B cell (primary cell): ENCODE measurements at regions not wholly inside any gene's neighbourhood (a gene's known extent, or its start where the extent isn't known, plus 50 kb on each side); places are given as distances from the start of the nearest gene placed in this dataset.

Source experiments
- ATAC-seq: fragments of 200-7000 bp; cut with Tn5 transposase; one replicate; pipeline ENCODE4 v1.10.0; 2021; ENCODE audit warnings: low read depth, mild to moderate bottlenecking, moderate number of reproducible peaks, moderate library complexity
- CTCF ChIA-PET: fragments of 350-600 bp; sonication (Branson Sonifier 250); formaldehyde crosslinking; loops from one replicate; lab custom pipeline; 2021; ENCODE audit warnings: antibody characterized with exemption, inconsistent platforms; lab: Charles Lee
- POLR2A ChIA-PET: fragments of 350-600 bp; sonication (Branson Sonifier 250); formaldehyde crosslinking; loops from one replicate; lab custom pipeline; 2021; ENCODE audit warnings: antibody characterized with exemption; lab: Charles Lee
- DNase-seq: peaks from one replicate; pipeline ENCODE4 v3.0.0; 2013
- H2AFZ ChIP-seq: 2 replicates; pipeline ENCODE4 v1.6.1; 2012; ENCODE audit warnings: mild to moderate bottlenecking, low read depth, low read length; ENCODE audit not compliant: insufficient read depth, poor library complexity, severe bottlenecking
- H3K27ac ChIP-seq, 2 donors: 1 replicate in 1 of 2; 2 replicates in 1 of 2; pipeline ENCODE4 v1.5.1; 2012 to 2013; ENCODE audit warnings: low read length in 2 of 2, mild to moderate bottlenecking in 2 of 2, moderate library complexity in 1 of 2
- H3K27me3 ChIP-seq, 4 experiments: fragments of 200-600 bp in 1 of 4; sonication (generic) in 1 of 4; replicated peaks in 1 of 4; 1 replicate in 2 of 4; 2 replicates in 2 of 4; pipeline versions ENCODE4 v1.6.1 to v1.7.0; 2013 to 2016; ENCODE audit warnings: low read length in 3 of 4, mild to moderate bottlenecking in 2 of 4, mixed read lengths in 1 of 4, moderate library complexity in 1 of 4; ENCODE audit not compliant: insufficient read depth in 4 of 4, control insufficient read depth in 3 of 4; ENCODE audit errors: control extremely low read depth in 1 of 4
- H3K36me3 ChIP-seq, 2 experiments: replicated peaks in 1 of 2; 1 replicate in 1 of 2; 2 replicates in 1 of 2; pipeline versions ENCODE4 v1.6.1 to v1.7.1; 2013; ENCODE audit warnings: low read length in 1 of 2; ENCODE audit not compliant: insufficient read depth in 2 of 2, control insufficient read depth in 1 of 2; ENCODE audit errors: control extremely low read depth in 1 of 2, extremely low read depth in 1 of 2
- H3K4me1 ChIP-seq, 2 donors: fragments of 200-600 bp in 1 of 2; sonication (generic) in 1 of 2; 1 replicate in 1 of 2; 2 replicates in 1 of 2; pipeline versions ENCODE4 v1.5.1 to v1.6.1; 2013 to 2017; ENCODE audit warnings: low read length in 2 of 2; ENCODE audit not compliant: control insufficient read depth in 2 of 2, insufficient read depth in 2 of 2
- H3K4me2 ChIP-seq: replicated peaks from 2 replicates; pipeline ENCODE3; 2012; ENCODE audit warnings: mild to moderate bottlenecking, low read depth, low read length; ENCODE audit not compliant: poor library complexity, severe bottlenecking
- H3K4me3 ChIP-seq, 5 experiments: fragments of 200-600 bp in 1 of 5; sonication (generic) in 1 of 5; 1 replicate in 3 of 5; 2 replicates in 2 of 5; pipeline versions ENCODE4 v1.5.1 to v1.7.0; 2011 to 2016; ENCODE audit warnings: low read length in 4 of 5, mild to moderate bottlenecking in 4 of 5, low read depth in 2 of 5, control low read depth in 1 of 5, moderate library complexity in 1 of 5; ENCODE audit not compliant: insufficient read depth in 1 of 5; ENCODE audit errors: control extremely low read depth in 1 of 5, extremely low read depth in 1 of 5
- H3K79me2 ChIP-seq: fragments of 200-600 bp; sonication (generic); one replicate; pipeline ENCODE4 v1.6.0; 2016; ENCODE audit warnings: low read length; ENCODE audit not compliant: control insufficient read depth, insufficient read depth
- H3K9ac ChIP-seq: fragments of 200-600 bp; sonication (generic); 2 replicates; pipeline ENCODE4 v1.6.1; 2017; ENCODE audit warnings: mild to moderate bottlenecking, low read length, moderate library complexity
- H3K9me3 ChIP-seq, 3 donors: one replicate each; pipeline versions ENCODE4 v1.6.1 to v1.7.1; 2013; ENCODE audit warnings: low read length in 2 of 3; ENCODE audit not compliant: control insufficient read depth in 2 of 3, insufficient read depth in 1 of 3; ENCODE audit errors: control extremely low read depth in 1 of 3
- H4K20me1 ChIP-seq: 2 replicates; pipeline ENCODE4 v1.6.0; 2012; ENCODE audit warnings: mild to moderate bottlenecking, low read length; ENCODE audit not compliant: insufficient read depth, control insufficient read depth, poor library complexity, severe bottlenecking
- H3K27ac Mint-ChIP-seq: one replicate; pipeline ENCODE4 v1.8.0; 2021; ENCODE audit warnings: mixed read lengths
- H3K27me3 Mint-ChIP-seq: one replicate; pipeline ENCODE4 v1.8.0; 2021; ENCODE audit warnings: mixed read lengths
- H3K4me1 Mint-ChIP-seq: one replicate; pipeline ENCODE4 v1.8.0; 2021; ENCODE audit warnings: mixed read lengths
- H3K4me3 Mint-ChIP-seq: one replicate; pipeline ENCODE4 v1.8.0; 2021; ENCODE audit warnings: mixed read lengths
- H3K9me3 Mint-ChIP-seq: one replicate; pipeline ENCODE4 v1.8.0; 2022; ENCODE audit warnings: mixed read lengths; ENCODE audit not compliant: insufficient read depth
- CTCF ChIP-seq: fragments of 200-600 bp; IDR thresholded peaks from one replicate; pipeline ENCODE4 v1.8.0; 2022; ENCODE audit warnings: antibody characterized with exemption, mild to moderate bottlenecking
- EZH2 ChIP-seq: IDR thresholded peaks from 2 replicates; pipeline ENCODE4 v1.6.1; 2012; ENCODE audit warnings: borderline replicate concordance, low read depth, mild to moderate bottlenecking, moderate library complexity, low read length; ENCODE audit not compliant: insufficient read depth, poor library complexity, severe bottlenecking
- WGBS: methylation state at CpG from one replicate; pipeline ENCODE4 v1.1.5; 2013; ENCODE audit warnings: missing lambda C conversion rate; ENCODE audit not compliant: insufficient coverage; 5-methylcytosine and 5-hydroxymethylcytosine counted together
- intact Hi-C: fragments of 100-400 bp; cut with micrococcal nuclease; formaldehyde crosslinking; loops from one replicate; pipeline ENCODE4 v1.10.0; 2022

GRCh38 chr17:63066158-63066813 lies 100.3 kb downstream of the TANC2 start:
- H3K79me2 ChIP-seq: no peaks in the 10 kb centered on the region
- intact Hi-C loops: no loop called here
- POLR2A ChIA-PET: no interaction called here
- H3K27ac ChIP-seq: no peak overlapping the region
- no peak overlapping the region for H3K9ac ChIP-seq
- peaks cover 0 to 3% (median 0%) of the 10 kb centered on the region in 3 donors for H3K9me3 ChIP-seq
- H3K27me3 Mint-ChIP-seq: peaks cover 9% of the 10 kb centered on the region
- CTCF ChIA-PET: no interaction called here
- peaks cover 0 to 3% (median 1%) of the 10 kb centered on the region in 4 experiments for H3K27me3 ChIP-seq
- WGBS: 100% methylated on average over 1 of the region's 4 CpGs
- H3K4me1 Mint-ChIP-seq: peaks cover 2% of the 10 kb centered on the region
- H3K27ac Mint-ChIP-seq: no peak overlapping the region
- no peaks in the 10 kb centered on the region for H3K36me3 ChIP-seq
- H2AFZ ChIP-seq: no peak overlapping the region
- H4K20me1 ChIP-seq: no peaks in the 10 kb centered on the region
- H3K4me2 ChIP-seq: no peak overlapping the region
- H3K4me3 ChIP-seq: no peak overlapping the region
- H3K4me3 Mint-ChIP-seq: no peak overlapping the region
- H3K9me3 Mint-ChIP-seq: no peaks in the 10 kb centered on the region
- no peak for ATAC-seq
- TF ChIP-seq CTCF: no peak
- no peak for TF ChIP-seq EZH2
- H3K4me1 ChIP-seq: no peaks in the 10 kb centered on the region
- DNase-seq: no peak

GRCh38 chr17:63069245-63069644 lies 103.2 kb downstream of the TANC2 start:
- no peak for TF ChIP-seq EZH2
- TF ChIP-seq CTCF: no peak
- H2AFZ ChIP-seq: no peak overlapping the region
- no peak overlapping the region for H3K9ac ChIP-seq
- no peak overlapping the region for H3K4me3 ChIP-seq
- peaks cover 2% of the 10 kb centered on the region for H3K4me1 Mint-ChIP-seq
- no peak overlapping the region for H3K27ac ChIP-seq
- ChIA-PET CTCF (interaction anchor here (1.6 kb wide), 1 partner anchor 337 kb away, joined by 3 read pairs; no protein-coding TSS in a partner anchor), POLR2A (no interaction called here)
- no peak overlapping the region for H3K27ac Mint-ChIP-seq
- peaks cover 0 to 3% (median 1%) of the 10 kb centered on the region in 4 experiments for H3K27me3 ChIP-seq
- no peak for DNase-seq
- H3K9me3 Mint-ChIP-seq: no peaks in the 10 kb centered on the region
- no peaks in the 10 kb centered on the region for H3K36me3 ChIP-seq
- H3K9me3 ChIP-seq: peaks cover 0 to 3% (median 0%) of the 10 kb centered on the region in 3 donors
- no peak for ATAC-seq
- no peaks in the 10 kb centered on the region for H4K20me1 ChIP-seq
- intact Hi-C loops: no loop called here
- H3K27me3 Mint-ChIP-seq: peaks cover 9% of the 10 kb centered on the region
- H3K4me1 ChIP-seq: no peaks in the 10 kb centered on the region
- no peaks in the 10 kb centered on the region for H3K79me2 ChIP-seq
- WGBS: 88% methylated on average over 1 of the region's 1 CpG
- H3K4me3 Mint-ChIP-seq: no peak overlapping the region
- H3K4me2 ChIP-seq: no peak overlapping the region
